Hematopoietic multipotent progenitor cell treated with erythropoietin and hydrocortisone succinate and interleukin-3 and kit ligand, for 17 days (in vitro differentiated cells): ENCODE measurements at regions not wholly inside any gene's neighbourhood (a gene's known extent, or its start where the extent isn't known, plus 50 kb on each side); places are given as distances from the start of the nearest gene placed in this dataset.
"Not testable (repeated sequence)": the region's sequence is repeated elsewhere in the genome, so short reads cannot be mapped to it uniquely, and the experiment has no call there.

Experiments
- DNase-seq: peaks from one replicate; pipeline ENCODE4 v3.0.0-alpha.2; 2015; ENCODE audit warnings: low spot score

DNA sequence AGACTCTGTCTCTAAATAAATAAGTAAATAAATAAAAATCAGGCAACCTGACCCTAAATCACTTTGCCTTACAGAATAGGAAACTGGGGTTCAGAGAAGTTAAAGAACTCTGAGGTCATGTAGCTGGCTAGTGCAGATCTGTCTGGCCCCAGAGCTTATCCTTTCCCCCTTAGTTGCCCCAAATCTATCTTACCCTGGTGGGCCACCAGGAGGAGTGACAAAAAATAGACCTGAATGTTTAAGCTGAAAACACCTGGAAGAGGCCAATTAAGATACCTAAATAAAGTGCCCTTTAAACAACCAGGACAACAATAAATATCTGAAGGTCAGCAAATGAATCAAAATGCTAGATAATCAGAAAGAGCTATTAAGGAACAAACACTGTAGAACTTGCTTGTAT, 59.7 kb downstream of the TEX35 start:
- no peak for DNase-seq

DNA sequence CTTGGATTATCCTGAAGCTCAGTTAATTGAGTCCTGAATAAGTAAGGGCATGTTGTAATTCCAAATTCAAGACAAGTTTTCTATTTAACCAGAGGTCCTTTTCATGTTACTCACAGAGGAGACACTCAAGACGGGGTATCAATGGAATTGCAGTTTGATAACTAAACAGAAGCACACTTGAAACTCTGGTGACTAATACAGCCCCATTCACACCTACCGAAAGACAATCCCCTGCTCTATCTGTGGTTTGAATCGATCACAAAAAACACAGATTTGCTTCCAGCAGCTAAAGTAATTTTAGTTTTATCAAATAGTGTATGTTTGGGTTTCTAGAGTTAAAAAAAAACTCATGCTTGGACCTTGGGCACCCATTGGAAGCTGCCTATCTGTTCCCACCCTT, 60.4 kb downstream of the TEX35 start:
- no peak for DNase-seq

DNA sequence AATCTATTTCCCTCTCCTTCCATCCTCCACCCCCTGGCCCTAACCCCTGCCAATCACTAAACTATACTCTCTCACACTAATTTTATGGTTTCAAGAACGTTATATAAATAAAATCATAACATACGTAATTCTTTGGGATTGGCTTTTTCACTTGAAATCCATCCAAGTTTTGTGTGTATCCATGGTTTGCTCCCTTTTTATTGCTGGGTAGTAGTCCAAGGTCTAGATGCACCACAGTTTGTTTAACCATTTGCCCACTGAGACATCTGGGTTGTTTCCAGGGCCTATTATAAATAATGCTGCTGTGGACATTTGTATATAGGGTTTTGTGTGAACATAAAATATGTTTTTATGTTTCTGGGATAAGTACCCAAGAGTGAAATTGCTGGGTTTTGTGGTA, 61.4 kb downstream of the TEX35 start:
- DNase-seq = no peak

DNA sequence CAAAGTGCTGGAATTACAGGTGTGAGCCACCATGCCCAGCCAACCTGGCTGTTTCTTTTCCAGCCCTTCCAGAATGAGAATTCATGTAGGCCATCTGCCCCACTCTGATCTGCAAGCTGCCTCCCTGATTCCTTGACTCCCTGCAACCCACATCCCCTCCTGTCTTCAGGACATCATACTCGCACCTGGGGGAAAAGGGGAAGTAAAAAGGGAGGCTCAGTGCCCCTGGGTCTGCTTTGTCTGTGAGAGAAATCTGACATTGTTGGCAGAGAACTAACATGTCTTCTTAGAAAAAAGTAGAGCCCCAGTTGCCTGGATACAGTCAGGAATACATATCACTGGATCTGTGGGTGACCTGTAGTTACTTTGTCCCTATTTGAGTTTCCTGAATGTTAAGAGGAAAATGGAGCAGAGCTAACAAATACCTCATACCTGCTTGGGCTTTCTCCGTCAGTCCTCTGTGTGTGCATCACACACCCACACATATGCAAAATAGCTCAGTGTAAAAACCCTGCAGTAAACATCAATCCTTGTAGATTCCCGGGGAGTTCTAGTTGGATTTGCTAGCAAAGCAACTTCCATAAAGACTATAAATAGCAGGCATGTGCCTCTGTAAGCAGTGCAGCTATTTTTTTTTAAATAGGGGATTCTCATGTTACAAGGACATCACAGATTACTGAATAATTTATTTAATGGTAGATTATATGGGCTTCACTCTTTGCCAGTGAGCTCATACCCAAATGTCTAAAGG, 62.9 kb downstream of the TEX35 start:
- no peak for DNase-seq

DNA sequence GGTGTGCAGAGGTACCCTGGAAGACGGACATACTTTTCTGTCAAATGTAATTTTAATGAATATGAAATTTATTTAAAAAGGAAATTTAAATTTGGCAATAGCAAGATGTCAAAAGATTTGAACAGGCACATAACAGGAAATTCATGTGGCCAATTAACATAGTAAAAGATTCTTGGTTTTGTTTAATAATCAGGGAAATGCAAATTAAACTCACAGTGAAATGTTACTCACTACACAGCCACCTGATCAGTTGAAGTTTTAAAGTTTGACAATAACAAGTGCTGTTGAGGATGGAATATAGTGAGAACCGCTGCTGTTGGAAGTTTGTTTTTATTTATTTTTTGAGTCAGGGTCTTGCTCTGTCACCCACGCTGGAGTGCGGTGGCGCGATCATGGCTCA, 63.9 kb downstream of the TEX35 start:
- no peak for DNase-seq

DNA sequence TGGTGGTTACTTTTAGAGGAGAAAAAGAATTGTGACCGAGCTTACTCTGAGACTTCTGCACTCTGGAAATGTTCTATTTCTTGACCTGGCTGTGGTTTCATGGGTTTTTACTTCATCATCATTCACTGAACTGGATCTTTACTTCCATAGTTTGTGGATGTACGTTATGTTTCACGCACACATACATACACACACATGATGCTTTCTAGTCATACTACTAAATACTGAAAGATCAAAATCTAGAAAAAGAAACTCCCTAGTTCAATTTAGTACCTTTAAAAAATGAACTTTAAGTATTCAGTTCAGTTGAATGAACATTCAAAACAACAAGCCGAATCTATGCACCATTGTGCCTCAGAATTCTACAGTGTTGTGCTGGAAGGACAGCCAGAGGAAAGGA, 65.0 kb downstream of the TEX35 start:
- no peak for DNase-seq

DNA sequence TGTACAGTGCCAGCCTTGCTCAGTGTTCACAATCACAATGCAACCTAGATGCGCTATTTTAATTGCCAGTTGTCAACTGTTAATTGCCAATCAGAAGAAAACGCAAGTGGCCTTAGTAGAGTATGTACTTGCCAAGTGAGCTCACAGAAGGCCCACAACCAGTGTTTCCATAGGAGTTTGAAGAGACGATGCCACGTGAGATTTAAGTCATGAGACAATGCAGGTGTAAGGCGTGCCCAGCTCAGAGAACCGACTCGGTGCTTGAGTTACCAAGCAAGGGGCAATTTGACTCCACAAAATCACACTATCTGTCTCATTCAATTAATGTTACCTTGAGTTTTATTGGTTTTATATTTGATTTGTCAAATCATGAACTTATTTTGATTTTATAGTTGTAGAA, 65.6 kb downstream of the TEX35 start:
- no peak for DNase-seq

DNA sequence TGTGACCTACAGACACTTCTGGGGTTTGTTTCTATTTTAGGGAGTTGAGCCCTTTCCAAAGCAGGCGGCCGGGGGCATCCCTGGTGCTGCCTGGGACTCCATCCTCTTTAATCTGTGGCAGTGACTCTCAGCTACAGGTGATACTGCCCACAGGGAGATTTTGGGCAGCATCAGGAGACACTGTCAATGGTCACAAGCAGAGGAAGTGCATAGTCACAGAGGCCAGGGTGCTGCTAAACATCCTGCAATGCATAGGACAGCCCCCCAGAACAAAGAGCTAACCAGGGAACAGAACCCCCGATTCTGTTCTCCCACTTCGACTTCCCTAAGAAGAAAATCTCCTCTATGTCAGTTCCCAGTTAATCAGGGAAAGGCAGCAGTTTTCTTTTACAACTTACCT, 66.2 kb downstream of the TEX35 start:
- DNase-seq = no peak

DNA sequence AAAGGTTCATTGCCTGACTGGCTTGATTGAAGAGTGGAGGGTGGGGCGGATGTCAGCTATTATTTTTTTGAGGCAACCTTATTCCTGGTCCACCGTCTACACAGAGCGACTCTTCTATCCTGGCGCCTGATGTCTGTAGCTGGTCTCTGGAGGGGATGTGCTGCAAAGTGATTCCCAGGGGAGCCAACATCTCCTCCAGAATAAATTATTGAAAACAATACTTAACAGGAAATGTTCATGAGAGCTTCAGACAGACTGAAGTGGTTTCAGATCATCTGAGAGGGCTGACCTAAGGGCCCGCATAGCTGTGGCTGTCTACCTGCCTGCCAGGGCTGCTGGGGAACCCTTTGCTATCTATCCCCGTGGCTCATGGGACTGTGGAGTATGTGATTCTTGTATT, 66.7 kb downstream of the TEX35 start:
- DNase-seq = no peak

DNA sequence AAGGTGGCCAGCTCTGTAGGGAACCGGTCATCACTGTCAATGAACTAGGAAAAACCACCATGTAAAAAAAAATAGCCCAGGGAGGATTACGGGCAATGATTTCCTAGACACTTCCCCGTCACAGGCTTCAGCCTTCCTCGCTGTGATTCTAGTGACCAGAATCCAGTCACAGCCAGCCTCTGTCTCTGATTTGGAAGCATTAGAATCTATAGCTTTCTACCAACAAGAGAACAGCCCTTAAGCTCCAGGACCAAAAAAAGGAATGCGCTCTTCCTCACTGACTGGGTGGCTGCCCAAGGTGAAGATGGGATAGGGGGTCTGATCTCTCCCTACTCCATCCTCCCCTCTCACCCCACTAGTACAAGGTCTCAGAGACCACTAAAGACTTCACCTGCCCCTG, 67.2 kb downstream of the TEX35 start:
- no peak for DNase-seq

DNA sequence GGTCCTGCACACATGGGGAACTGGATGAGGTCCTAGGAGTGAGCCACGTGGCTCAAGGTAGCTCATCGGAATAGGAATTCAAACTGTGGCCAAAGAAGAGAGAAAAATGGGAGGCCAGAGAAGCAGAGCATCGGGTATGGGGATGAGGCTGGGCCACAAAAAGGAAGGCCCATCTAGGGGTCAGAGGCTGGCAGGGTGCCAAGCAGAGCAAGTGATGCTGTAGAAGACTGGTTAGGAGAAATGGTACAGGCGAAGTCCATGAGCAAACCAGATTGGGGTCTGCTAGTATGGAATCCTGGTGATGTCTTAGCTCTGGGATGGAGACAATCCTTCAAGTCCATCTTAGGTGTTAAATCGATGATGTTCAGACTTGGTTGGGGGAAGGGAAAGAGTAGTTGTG, 68.0 kb downstream of the TEX35 start:
- DNase-seq = no peak

DNA sequence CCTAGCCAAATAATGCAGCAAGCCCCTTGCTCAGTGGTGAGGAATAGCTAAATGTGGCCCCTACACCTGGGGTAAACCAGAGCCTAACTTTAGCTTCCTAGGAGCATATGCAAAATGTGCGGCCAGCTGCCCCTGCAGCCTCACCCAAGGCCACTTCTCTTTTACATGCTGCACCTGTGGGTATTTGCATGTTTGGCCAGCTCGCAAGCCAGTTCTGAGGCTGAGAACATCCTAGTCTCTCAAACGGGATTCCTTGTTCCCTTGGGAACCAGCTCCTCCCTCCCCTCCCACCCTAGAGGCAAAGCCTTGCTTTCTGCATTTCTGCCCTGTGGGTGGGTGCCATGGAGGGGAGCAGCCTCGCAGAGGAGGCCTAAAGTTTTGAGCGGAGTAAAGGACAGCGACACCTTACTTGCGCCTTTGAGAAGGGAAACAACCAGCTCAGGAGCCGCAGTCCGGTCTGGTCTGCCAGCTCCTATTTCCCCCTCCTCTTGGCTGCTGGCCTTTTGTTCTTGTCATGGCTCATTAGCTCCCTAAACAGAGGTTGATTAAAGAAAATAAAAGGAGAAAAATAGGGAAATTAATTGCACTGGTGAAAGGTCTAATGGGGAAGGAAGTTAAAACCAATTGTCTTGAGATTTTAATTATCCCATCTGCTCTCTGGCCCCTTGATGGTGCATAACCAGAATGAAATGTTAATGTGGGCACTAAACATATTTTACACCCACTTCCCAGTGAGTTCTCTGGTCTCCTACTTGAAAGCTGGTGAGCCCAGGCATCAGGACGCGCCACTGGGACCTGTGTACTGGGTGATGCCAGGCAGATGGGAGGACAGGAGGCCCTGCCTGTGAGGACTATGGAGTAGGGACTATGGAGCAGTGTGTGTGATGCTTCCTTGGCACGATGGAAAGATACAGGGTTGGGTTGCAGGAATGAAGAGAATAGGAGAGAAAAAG, 68.7 kb downstream of the TEX35 start:
- no peak for DNase-seq

DNA sequence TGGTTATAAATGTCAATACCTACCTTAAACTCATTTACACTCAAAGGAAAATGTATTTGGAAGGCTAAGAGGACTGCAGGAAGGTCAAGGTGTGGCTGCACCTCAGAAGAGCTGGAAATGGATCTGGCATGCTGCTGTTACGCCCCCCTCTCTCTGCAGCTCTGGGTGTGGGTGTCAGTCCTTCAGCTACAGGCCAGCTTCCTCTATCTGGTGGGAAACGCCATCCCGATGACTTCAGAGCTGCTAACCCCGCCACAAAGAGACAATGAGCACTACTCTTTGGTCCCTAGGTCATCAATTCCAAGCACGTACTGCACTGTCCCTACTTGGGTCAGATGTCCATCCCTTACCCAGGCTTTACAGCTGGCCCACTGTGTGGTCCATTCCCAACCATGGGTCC, 74.2 kb downstream of the TEX35 start:
- no peak for DNase-seq

DNA sequence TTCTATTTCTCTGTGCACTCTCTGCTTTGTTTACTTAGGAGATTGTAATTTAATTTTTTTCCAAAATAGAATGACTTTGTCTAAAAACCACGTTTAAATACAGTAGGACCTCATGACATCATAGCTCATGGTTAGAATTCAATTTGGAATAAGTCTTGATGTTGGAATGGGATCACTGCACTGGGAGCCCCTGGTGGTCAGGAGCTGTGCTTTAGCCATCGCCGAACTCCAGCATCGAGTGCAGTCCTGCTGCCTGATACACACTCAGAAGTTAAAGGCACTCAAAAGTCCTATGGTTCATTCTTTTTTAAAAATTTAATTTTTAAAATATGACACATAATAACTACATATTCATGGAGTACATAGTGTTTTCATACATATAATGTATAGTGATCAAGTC, 75.1 kb downstream of the TEX35 start:
- DNase-seq = no peak

DNA sequence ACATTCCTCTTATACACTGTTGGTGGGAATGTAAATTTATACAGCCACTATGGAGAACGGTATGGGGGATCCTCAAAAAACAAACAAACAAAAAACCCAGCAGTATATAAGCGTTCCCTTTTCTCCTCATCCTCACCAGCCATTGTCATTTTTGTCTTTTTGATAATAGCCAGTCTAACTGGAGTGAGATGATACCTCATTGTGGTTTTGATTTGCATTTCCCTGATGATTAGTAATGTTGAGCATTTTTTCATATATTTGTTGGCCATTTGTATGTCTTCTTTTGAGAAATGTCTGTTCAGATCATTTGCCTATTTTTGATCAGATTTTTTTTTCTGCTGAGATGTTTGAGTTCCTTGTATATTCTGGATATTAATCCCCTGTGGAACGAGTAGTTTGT, 76.1 kb downstream of the TEX35 start:
- not testable (repeated sequence) for DNase-seq

DNA sequence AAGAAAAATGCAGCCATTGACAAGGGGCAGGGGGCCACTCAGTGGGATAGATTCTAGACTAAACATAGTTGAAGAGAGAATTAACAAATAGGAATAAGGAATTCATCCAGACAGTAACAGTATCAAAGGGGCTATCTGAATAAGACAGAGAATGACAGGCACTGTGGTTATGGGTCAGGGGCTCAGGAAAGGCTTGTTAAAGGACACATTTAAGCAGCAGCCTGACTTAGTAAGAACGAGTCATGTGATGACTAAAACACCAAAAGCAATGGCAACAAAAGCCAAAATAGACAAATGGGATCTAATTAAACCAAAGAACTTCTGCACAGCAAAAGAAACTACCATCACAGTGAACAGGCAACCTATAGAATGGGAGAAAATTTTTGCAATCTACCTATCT, 78.9 kb downstream of the TEX35 start:
- DNase-seq = not testable (repeated sequence)

DNA sequence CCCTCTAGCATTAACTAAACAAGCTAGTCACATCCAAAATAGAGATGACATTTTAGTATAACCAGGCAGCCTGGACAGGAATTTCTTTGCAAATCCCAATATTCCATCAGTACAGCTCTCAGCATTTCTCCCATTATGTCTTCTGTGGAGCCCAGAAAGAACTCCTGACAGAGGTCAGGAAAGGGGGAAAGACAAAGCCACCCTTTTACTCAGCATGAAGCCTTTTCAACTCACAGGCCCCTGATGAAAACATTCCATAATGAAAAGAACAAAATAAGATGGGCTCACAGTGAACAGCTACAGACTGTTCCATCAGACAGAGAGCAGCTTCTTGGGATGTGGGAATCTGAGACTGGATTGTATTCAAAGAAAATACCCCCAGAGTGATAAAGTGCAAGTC, 80.6 kb downstream of the TEX35 start:
- DNase-seq = no peak

DNA sequence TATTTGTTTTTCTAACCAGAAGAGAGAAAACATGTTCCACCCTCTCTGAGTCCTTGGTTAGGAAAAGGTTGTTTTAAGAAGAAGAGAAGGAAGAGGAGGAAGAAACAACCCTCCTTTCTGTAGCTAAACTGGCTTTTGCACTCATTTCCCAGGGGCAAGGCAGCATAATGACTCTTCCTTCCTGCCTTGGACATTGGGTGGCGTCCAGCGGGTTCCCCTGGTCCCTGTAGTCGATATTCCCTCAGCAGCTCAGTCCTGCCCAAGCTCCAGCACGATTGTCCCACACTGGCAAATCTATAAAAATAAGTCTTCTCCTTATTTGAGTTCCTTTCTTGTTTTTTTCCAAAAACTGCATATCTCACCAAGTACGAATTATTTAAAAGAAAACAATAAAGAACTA, 81.2 kb downstream of the TEX35 start:
- DNase-seq = no peak

DNA sequence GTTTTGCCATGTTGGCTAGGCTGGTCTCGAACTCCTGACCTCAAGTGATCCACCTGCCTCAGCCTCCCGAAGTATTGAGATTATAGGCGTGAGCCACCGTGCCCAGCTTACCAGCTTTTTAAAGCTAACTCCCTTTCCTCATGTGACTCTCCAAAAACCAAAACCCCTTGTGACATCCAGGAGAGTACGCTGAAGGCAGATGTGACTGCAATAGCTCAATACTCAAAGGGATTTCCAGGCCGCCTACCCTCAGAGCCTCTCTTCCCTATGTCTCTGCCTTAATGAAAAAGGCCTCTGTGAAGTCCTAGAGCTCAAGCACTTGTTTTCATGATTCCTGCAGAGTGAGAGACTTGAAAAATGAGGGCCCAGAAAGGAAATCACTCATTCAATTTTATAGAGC, 82.6 kb downstream of the TEX35 start:
- DNase-seq = no peak

DNA sequence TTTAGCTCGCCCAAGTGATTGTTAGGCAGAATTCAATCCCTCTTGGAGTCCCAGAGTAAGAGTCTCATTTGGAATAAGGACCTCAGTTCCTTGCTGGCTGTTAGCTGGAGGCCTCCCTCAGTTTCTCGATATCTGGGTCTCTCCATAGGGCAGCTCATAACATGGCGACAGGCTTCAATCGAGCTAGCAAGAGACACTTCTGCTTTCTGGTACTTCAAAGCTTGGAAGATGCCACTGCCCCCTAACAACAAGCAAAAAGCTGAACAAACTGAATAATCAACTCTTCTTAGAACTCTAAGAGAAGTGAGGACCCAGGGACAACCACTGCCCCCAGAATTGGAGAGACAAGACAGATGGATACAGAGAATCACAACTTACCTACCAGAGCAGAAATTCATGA, 86.2 kb downstream of the TEX35 start:
- DNase-seq = no peak

DNA sequence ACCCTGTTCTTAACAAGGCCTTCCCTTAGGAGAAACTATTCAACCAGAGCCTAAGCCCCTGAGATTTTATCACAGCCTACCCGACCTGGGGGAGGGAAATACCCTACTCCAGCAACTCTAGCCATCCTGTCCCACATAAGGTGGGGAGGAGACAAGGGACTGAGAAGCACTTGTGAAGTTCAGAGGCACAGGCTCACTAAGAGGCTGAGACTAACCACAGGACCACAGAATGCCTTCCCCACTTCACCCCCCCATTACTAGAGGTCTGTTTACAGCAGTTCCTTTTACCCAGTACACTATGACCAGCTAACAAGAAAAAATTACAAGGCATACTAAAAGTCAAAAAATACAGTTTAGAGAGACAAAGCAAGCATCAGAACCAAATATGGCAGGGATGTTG, 86.8 kb downstream of the TEX35 start:
- no peak for DNase-seq

DNA sequence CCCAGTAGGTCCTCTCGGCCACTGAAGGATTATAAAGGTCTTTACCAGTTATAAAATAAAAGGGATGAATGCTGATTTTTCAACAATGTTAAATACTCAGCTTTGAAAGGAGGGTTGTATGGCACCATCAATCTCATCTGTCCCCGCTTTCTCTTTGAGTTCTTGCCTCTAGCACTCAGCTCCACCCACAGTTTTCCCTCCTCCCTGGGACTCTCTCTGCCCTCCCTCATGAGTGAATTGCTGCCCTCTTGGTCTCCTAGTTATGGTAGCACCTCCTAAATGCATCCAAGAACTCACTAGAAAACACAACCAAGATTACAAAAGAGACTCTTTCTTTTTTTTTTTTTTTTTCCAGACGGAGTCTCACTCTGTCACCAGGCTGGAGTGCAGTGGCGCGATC, 91.0 kb downstream of the TEX35 start:
- no peak for DNase-seq

DNA sequence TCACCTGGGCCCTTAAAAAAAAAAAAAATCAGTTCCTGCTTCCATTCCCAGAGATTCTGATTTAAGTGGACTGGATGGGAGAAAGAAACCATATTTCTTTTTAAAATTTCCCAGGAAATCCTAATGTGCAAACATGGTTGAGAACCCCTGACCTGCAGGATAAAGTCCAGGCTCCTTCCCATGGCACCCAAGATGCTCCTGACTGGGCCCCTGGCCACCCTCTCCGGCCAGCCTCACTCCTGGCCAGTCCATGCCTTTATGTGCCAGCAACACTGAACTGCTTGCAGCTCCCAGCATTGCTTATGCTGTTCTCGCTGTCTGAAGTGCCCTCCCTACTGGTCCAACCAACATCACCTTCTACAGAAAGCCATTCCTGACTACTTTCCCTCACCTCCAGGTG, 93.9 kb downstream of the TEX35 start:
- DNase-seq = no peak
